ENCODE measurements at regions not wholly inside any gene's neighbourhood (a gene's known extent, or its start where the extent isn't known, plus 50 kb on each side); places are given as distances from the start of the nearest gene placed in this dataset.

DNA sequence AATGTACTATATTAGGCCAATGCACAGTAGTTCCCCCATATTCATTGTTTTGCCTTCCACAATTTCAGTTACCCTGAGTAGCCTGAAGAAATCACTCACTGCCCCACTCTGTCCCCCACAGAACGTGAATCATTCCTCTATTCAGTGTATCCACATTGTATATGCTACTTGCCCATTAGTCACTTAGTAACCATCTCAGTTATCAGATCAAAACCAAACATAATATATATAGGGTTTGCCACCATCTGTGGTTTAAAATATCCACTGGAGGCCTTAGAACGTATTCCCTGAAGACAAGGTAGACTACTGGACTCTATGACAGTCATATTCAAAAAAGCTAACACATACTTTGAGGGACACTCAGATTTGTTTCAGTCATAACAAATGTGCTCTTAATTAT lies 465.7 kb upstream of the RGMB start:
- no peak for DNase-seq (ENCODE audit: insufficient read length, low spot score)
- no peak for FAIRE-seq
- TF ChIP-seq, protein P1, sequence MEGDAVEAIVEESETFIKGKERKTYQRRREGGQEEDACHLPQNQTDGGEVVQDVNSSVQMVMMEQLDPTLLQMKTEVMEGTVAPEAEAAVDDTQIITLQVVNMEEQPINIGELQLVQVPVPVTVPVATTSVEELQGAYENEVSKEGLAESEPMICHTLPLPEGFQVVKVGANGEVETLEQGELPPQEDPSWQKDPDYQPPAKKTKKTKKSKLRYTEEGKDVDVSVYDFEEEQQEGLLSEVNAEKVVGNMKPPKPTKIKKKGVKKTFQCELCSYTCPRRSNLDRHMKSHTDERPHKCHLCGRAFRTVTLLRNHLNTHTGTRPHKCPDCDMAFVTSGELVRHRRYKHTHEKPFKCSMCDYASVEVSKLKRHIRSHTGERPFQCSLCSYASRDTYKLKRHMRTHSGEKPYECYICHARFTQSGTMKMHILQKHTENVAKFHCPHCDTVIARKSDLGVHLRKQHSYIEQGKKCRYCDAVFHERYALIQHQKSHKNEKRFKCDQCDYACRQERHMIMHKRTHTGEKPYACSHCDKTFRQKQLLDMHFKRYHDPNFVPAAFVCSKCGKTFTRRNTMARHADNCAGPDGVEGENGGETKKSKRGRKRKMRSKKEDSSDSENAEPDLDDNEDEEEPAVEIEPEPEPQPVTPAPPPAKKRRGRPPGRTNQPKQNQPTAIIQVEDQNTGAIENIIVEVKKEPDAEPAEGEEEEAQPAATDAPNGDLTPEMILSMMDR (IDR thresholded peaks at IDR 0.05; ENCODE audit: insufficient read depth, missing control alignments) = no peak

DNA sequence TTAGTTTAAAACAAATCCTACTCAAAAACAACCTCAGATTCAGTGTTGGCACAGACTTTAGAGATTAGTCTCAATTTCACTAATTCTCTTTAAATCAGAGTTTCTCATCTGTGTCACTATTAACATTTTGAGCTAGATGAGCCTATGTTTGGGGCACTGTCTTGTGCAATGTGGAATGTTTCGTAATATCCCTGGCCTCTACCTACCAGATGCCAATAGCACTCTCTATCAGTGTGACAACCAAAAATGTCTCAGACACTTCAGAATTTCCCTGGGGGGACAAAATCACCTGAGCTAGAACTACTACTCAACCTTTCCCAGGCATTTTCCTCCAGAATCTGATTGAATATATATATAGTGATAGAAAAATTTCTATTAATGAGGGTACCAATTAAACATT lies 465.2 kb upstream of the RGMB start:
- DNase-seq (ENCODE audit: insufficient read length, low spot score) = no peak
- TF ChIP-seq, protein P1 (IDR thresholded peaks at IDR 0.05; ENCODE audit: insufficient read depth, missing control alignments) = no peak
- FAIRE-seq = no peak

DNA sequence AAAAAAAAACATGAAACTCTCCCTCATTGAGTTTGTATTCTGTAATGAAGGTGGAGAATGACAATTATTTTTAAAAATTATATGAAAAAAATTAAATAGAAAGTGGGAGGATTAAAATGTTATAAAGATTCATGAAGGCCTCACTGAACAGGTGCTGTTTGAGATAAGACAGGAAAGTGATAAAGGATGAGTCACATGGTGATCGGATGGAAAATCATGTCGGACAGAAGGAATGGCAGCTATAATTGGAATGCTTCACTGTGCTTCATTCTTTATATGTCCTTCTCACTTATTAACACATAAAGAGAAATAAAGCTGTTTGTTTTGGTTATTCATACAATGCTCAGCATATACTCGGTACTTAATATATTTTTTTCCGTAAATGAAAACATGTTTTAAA lies 464.5 kb upstream of the RGMB start:
- DNase-seq (ENCODE audit: insufficient read length, low spot score) = no peak
- TF ChIP-seq, protein P1 (IDR thresholded peaks at IDR 0.05; ENCODE audit: insufficient read depth, missing control alignments) = no peak
- no peak for FAIRE-seq

DNA sequence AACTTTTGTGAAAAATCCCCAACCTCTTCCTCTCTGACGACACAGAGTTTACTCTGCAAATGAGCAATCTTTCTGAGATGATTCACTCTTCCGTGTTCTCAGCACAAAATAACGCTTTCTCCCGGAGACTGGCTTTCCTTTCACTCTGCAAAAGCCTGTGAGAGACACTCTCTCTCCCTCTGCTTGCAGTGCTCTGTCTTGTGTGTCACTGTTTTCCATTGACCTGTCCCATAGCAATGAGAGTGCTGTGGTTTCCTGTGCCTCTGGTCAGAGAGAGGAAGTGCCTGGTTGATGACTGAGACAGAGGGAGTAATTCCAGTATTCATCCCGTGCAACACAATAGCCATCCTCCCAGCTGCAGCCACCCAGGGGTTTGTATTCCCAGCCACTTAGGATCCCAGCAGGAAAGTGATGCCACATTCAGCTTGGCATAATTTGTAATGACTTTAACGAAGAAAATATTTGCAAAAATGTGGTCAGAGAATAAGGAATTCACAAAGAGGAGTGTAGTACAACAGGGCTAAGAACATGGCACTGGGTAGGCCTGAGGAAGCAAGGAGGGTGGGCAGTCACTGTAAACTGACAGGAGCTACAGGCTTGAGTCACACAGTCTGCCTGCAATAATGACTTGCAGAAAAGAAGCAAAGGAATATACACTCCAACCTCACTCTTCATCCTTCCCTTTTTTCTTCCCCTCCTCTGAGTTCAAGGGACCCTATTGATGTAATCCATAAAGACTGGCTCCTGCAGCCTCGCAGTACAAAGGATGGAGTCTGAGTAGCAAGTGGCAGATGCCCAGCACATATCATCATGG lies 463.5 kb upstream of the RGMB start:
- FAIRE-seq = no peak
- TF ChIP-seq, protein P1 (IDR thresholded peaks at IDR 0.05; ENCODE audit: insufficient read depth, missing control alignments) = no peak
- DNase-seq (ENCODE audit: insufficient read length, low spot score) = no peak

DNA sequence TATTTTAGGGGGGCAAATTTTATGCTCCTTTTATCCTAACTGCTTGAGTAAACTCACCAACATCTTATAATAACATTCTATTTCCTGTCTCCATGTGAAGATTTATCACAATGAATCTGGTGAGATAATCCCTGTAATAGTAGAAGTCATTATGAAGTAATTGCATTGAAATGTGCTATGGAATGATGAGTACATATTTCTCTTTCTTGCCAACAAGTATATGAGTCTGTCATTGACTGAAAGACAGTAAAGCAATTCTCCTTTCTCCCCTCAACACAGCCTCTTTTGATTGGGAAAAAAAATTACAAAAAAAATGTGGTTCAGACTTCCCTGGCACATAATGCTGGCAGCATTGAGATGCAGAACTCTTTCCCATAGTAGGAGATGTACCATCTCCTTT lies 459.2 kb upstream of the RGMB start:
- TF ChIP-seq, protein P1 (IDR thresholded peaks at IDR 0.05; ENCODE audit: insufficient read depth, missing control alignments) = no peak
- no peak for DNase-seq (ENCODE audit: insufficient read length, low spot score)
- FAIRE-seq = no peak

DNA sequence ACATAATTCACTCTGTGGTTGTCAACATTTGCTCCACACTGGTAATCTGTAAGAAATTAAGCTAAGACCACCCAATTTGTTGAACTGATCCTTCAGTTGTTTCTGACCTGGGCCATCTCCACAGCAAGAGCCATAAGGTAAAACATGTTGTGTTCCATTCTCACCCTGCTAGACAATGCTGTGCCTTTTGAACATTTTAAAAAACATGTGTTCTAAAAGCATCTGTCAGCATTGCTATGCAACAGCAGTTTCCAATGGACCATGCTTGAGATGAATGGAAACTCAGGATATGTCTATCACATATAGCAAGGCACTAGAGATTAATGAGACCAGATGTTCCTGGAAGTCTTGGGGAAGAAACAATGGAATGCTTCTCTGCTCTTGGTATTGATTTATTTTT lies 455.1 kb upstream of the RGMB start:
- TF ChIP-seq, protein P1 (IDR thresholded peaks at IDR 0.05; ENCODE audit: insufficient read depth, missing control alignments) = no peak
- DNase-seq (ENCODE audit: insufficient read length, low spot score) (no peak), FAIRE-seq (no peak)

DNA sequence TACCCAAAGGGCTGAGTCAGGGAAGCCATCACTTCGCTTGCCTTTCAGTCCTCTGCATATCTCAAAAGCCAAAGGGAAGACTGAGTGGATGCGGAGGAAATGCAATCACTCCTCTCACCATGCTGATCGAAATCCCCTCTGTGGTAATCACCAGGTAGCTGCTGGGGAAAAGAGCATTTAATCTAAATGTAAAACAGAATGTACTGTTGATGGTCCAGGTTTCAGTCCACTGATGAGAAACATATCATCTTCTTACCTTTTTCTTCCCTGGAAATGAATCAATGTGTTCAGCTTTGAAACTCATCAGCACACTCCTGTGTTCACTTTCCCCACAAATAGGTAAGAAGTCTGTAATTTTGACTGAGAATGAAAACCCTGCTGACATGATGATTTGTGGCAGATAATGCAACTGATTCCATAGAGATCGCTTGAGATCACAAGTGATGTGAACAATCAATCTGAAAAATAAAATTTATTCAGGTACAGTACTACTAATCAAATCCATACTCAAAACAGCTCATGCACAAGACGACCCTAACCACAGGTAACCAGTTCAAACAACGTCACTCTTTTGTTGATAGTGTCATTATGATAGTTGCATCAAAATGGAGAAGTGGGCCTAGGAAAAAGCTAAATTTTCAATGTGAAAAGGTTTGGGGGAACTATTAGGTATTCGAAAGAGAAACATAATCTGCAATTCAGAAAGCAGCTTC lies 454.0 kb upstream of the RGMB start:
- FAIRE-seq (no peak), DNase-seq (ENCODE audit: insufficient read length, low spot score) (no peak)
- TF ChIP-seq, protein P1 (IDR thresholded peaks at IDR 0.05; ENCODE audit: insufficient read depth, missing control alignments) = no peak
